ENCODE measurements at regions not wholly inside any gene's neighbourhood (a gene's known extent, or its start where the extent isn't known, plus 50 kb on each side); places are given as distances from the start of the nearest gene placed in this dataset.

- Histone ChIP-seq H3K27ac (no peak overlapping the region), H3K36me3 (no peaks in the 10 kb centered on the region), H3K27me3 (no peaks in the 10 kb centered on the region), H3K9me3 (no peaks in the 10 kb centered on the region), H3K4me1 (no peaks in the 10 kb centered on the region), H3K9ac (ENCODE audit: low read depth in 2 of 2, low read length in 2 of 2) (no peak overlapping the region), H3K4me3 (no peak overlapping the region)
- TF ChIP-seq, protein P1, sequence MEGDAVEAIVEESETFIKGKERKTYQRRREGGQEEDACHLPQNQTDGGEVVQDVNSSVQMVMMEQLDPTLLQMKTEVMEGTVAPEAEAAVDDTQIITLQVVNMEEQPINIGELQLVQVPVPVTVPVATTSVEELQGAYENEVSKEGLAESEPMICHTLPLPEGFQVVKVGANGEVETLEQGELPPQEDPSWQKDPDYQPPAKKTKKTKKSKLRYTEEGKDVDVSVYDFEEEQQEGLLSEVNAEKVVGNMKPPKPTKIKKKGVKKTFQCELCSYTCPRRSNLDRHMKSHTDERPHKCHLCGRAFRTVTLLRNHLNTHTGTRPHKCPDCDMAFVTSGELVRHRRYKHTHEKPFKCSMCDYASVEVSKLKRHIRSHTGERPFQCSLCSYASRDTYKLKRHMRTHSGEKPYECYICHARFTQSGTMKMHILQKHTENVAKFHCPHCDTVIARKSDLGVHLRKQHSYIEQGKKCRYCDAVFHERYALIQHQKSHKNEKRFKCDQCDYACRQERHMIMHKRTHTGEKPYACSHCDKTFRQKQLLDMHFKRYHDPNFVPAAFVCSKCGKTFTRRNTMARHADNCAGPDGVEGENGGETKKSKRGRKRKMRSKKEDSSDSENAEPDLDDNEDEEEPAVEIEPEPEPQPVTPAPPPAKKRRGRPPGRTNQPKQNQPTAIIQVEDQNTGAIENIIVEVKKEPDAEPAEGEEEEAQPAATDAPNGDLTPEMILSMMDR (IDR thresholded peaks at IDR 0.05) = no peak
- intact Hi-C loops (cut with DNase I) = no loop called here
- no peak for DNase-seq
Observed at GRCh38 chr5:122599000-122599399, 175.9 kb upstream of the SNX2 start.

- intact Hi-C loops (cut with DNase I) = no loop called here
- no peaks in the 10 kb centered on the region for H3K9me3 ChIP-seq
- TF ChIP-seq, protein P1 (IDR thresholded peaks at IDR 0.05) = no peak
- no peak overlapping the region for H3K4me3 ChIP-seq
- H3K4me1 ChIP-seq = no peaks in the 10 kb centered on the region
- no peak for DNase-seq
- no peaks in the 10 kb centered on the region for H3K27me3 ChIP-seq
- no peaks in the 10 kb centered on the region for H3K36me3 ChIP-seq
- H3K9ac ChIP-seq (ENCODE audit: low read depth in 2 of 2, low read length in 2 of 2) = no peak overlapping the region
- no peak overlapping the region for H3K27ac ChIP-seq
Observed at GRCh38 chr5:122600924-122601323, 174.0 kb upstream of the SNX2 start.

DNA sequence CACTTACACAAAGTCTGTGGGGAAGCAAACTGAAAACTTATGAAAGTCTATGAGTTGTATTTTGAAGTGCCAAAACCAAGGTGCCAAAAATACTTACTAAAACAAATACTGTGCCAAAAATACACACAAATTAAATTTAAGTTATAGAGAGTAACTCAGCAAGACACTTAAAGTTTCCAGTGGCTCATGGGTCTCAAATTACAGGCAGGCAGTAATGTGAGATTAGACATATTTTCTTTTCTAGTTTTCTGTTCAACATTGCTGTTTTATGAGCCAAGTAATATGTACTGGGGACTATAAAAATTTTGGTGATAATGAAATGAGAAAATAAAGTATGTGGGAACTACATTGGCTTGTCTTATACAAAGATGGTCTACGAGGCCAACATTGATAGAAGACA is 172.2 kb upstream of the SNX2 start:
- Histone ChIP-seq H3K9ac (ENCODE audit: low read depth in 2 of 2, low read length in 2 of 2) (no peak overlapping the region), H3K4me1 (no peaks in the 10 kb centered on the region), H3K27me3 (no peaks in the 10 kb centered on the region), H3K4me3 (no peak overlapping the region), H3K36me3 (no peaks in the 10 kb centered on the region), H3K9me3 (no peaks in the 10 kb centered on the region), H3K27ac (no peak overlapping the region)
- DNase-seq = no peak
- TF ChIP-seq, protein P1 (IDR thresholded peaks at IDR 0.05) = no peak
- intact Hi-C loops (cut with DNase I) = no loop called here

DNA sequence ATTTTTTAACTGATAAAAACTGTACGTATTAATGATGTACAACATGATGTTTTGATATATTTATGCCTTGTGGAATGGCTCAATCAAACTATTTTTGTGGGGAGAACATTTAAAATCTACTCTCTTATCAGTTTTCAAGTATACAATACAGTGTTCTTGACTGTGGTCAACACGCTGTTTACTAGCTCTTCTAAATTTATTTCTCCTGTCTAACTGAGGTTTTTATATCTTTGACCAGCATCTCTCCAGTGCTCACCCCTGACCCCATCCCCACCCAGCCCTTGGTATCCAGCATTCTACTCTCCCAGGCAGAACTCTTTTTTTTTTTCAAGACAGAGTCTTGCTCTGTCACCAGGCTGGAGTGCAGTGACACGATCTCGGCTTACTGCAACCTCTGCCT is 169.6 kb upstream of the SNX2 start:
- TF ChIP-seq, protein P1 (IDR thresholded peaks at IDR 0.05) = no peak
- H3K4me3 ChIP-seq = no peak overlapping the region
- no peaks in the 10 kb centered on the region for H3K36me3 ChIP-seq
- H3K9ac ChIP-seq (ENCODE audit: low read depth in 2 of 2, low read length in 2 of 2) = no peak overlapping the region
- H3K27ac ChIP-seq = no peak overlapping the region
- no peaks in the 10 kb centered on the region for H3K27me3 ChIP-seq
- no peaks in the 10 kb centered on the region for H3K9me3 ChIP-seq
- H3K4me1 ChIP-seq = no peaks in the 10 kb centered on the region
- DNase-seq = no peak
- intact Hi-C loops (cut with DNase I) = no loop called here

DNA sequence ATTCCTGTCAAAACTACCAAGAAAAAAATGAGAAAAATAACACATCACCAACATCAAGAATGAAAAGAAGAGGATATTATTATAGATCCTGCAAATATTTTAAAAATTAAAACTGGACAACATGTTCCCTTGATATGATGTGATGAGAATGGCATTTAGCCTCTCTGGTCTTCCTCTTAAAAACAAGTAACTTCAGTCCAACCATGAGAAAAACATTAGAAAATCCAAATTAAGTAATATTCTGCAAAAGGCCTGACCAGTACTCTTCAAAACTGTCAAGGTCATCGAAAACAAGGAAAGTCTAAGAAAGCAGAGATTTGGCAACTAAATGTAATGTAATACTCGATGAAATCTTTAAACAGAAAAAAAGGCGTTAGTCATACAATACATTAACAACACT is 167.1 kb upstream of the SNX2 start:
- Histone ChIP-seq H3K27me3 (no peaks in the 10 kb centered on the region), H3K9me3 (no peaks in the 10 kb centered on the region), H3K4me1 (no peaks in the 10 kb centered on the region), H3K27ac (no peak overlapping the region), H3K4me3 (no peak overlapping the region), H3K9ac (ENCODE audit: low read depth in 2 of 2, low read length in 2 of 2) (no peak overlapping the region), H3K36me3 (no peaks in the 10 kb centered on the region)
- no peak for DNase-seq
- TF ChIP-seq, protein P1 (IDR thresholded peaks at IDR 0.05) = no peak
- intact Hi-C loops (cut with DNase I) = no loop called here

DNA sequence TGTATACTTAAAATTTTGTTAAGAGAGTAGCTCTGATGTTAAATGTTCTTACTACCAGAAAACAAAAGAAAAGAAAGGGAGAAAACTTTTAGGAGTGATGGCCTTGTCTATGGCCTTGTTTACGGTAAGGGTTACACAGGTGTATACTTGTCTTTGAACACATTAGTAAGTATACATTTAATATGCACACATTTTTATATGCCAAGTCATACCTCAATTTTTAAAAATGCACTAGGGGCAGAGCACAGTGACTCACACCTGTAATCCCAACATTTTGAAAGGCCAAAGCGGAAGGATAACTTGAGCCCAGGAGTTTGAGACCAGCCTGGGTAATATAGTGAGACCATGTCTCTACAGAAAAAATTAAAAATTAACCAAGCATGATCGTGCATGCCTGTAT is 166.7 kb upstream of the SNX2 start:
- TF ChIP-seq, protein P1 (IDR thresholded peaks at IDR 0.05) = no peak
- intact Hi-C loops (cut with DNase I) = no loop called here

More for the DNA sequence above, 166.7 kb upstream of the SNX2 start:
- no peak for DNase-seq
- H3K9ac ChIP-seq (ENCODE audit: low read depth in 2 of 2, low read length in 2 of 2) = no peak overlapping the region
- no peaks in the 10 kb centered on the region for H3K27me3 ChIP-seq
- no peaks in the 10 kb centered on the region for H3K9me3 ChIP-seq
- no peak overlapping the region for H3K4me3 ChIP-seq
- H3K4me1 ChIP-seq = no peaks in the 10 kb centered on the region
- H3K36me3 ChIP-seq = no peaks in the 10 kb centered on the region
- H3K27ac ChIP-seq = no peak overlapping the region

All from colonic mucosa (tissue), 4 donors.